ENCODE measurements at regions not wholly inside any gene's neighbourhood (a gene's known extent, or its start where the extent isn't known, plus 50 kb on each side); places are given as distances from the start of the nearest gene placed in this dataset.

GRCh38 chr11:69239641-69240040 lies 54.3 kb upstream of the MYEOV start:
- no peak for DNase-seq (ENCODE audit: low read depth)
- TF ChIP-seq, protein P1, sequence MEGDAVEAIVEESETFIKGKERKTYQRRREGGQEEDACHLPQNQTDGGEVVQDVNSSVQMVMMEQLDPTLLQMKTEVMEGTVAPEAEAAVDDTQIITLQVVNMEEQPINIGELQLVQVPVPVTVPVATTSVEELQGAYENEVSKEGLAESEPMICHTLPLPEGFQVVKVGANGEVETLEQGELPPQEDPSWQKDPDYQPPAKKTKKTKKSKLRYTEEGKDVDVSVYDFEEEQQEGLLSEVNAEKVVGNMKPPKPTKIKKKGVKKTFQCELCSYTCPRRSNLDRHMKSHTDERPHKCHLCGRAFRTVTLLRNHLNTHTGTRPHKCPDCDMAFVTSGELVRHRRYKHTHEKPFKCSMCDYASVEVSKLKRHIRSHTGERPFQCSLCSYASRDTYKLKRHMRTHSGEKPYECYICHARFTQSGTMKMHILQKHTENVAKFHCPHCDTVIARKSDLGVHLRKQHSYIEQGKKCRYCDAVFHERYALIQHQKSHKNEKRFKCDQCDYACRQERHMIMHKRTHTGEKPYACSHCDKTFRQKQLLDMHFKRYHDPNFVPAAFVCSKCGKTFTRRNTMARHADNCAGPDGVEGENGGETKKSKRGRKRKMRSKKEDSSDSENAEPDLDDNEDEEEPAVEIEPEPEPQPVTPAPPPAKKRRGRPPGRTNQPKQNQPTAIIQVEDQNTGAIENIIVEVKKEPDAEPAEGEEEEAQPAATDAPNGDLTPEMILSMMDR (IDR thresholded peaks at IDR 0.05; ENCODE audit: low read depth, low read length, missing control alignments) = no peak
- in situ Hi-C loops (cut with HindIII; ENCODE audit: low sequenced_read_pairs) = no loop called here
- no peak overlapping the region for H3K4me3 ChIP-seq (ENCODE audit: low read depth, low read length)

DNA sequence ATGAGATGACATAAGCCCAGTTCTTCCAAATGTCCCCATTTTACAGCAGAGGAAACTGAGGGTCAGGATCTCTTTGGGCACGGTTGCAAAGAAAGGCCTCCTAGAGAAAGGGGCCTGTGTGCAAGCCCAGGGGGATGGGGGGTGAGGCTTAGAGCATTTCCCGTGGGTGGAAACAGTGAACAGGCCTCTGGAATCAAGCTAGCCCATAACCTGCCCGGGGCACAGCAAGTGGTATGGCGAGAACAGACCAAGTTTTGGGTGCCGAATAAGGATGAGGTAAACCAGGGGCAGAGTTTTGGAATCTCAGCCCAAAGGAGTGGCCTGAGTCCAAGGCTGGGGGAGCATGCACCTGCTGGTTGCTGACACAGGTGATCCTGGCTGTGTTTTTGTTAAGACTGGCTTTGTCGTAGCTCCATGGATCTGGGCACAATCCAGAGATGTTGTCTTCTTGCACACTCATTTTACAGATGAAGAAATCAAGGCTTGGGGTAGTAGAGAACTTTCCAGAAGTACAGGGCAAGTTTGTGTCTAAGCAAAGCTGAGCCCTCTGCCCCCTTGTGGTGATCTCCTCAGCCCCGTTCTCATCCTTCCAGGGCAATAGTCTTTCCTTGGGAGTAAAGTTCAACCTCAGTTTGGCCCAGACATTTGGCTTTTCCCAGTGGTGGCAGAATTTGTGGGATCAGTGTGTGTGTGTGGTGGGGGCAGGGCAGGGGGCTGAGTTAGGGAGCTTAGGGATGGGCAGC lies 53.5 kb upstream of the MYEOV start:
- TF ChIP-seq, protein P1 (IDR thresholded peaks at IDR 0.05; ENCODE audit: low read depth, low read length, missing control alignments) = peak; percentile 39
- in situ Hi-C loops (cut with HindIII; ENCODE audit: low sequenced_read_pairs) = no loop called here
- no peak for DNase-seq (ENCODE audit: low read depth)
- H3K4me3 ChIP-seq (ENCODE audit: low read depth, low read length) = no peak overlapping the region

DNA sequence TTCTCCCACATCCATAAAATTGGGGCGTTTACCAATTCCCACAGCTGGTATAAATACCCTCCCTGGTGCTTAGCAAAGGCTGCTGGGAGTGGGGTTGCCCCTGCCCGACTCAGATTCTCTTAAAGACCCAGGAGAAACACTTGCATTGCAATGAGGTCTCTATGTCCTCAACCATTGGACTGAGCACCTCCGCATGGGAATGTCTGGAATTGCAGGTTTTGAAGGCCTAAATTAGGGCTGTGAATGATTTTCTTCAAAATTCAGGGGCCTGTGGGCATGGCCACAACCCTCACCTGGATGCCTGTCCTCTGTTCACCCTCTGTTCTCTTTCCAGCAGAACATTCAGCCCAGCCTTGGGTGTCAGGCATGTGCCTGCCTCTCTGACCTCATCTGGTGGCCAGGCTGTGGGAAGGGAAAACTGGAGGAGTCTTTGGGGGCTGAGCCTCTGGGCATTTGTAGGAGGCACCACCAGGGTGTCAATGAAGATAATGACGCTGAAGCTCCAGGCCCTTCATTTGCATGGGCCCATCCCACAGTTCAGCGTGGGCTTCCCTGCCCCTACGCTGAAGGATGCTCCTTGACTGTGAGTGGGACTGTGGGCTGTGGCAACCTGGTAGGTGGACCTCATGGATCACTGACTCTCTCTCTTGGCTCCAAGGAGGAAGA lies 52.7 kb upstream of the MYEOV start:
- no peak overlapping the region for H3K4me3 ChIP-seq (ENCODE audit: low read depth, low read length)
- TF ChIP-seq, protein P1 (IDR thresholded peaks at IDR 0.05; ENCODE audit: low read depth, low read length, missing control alignments) = no peak
- DNase-seq (ENCODE audit: low read depth) = no peak
- in situ Hi-C loops (cut with HindIII; ENCODE audit: low sequenced_read_pairs) = no loop called here

- no peak for DNase-seq (ENCODE audit: low read depth)
- TF ChIP-seq, protein P1 (IDR thresholded peaks at IDR 0.05; ENCODE audit: low read depth, low read length, missing control alignments) = no peak
- H3K4me3 ChIP-seq (ENCODE audit: low read depth, low read length) = no peak overlapping the region
- in situ Hi-C loops (cut with HindIII; ENCODE audit: low sequenced_read_pairs) = no loop called here
These were observed 52.1 kb upstream of the MYEOV start for GRCh38 chr11:69241844-69242243.

GRCh38 chr11:69242266-69242920 lies 51.6 kb upstream of the MYEOV start:
- no peak for DNase-seq (ENCODE audit: low read depth)
- H3K4me3 ChIP-seq (ENCODE audit: low read depth, low read length) = no peak overlapping the region
- TF ChIP-seq, protein P1 (IDR thresholded peaks at IDR 0.05; ENCODE audit: low read depth, low read length, missing control alignments) = no peak
- in situ Hi-C loops (cut with HindIII; ENCODE audit: low sequenced_read_pairs) = no loop called here

DNA sequence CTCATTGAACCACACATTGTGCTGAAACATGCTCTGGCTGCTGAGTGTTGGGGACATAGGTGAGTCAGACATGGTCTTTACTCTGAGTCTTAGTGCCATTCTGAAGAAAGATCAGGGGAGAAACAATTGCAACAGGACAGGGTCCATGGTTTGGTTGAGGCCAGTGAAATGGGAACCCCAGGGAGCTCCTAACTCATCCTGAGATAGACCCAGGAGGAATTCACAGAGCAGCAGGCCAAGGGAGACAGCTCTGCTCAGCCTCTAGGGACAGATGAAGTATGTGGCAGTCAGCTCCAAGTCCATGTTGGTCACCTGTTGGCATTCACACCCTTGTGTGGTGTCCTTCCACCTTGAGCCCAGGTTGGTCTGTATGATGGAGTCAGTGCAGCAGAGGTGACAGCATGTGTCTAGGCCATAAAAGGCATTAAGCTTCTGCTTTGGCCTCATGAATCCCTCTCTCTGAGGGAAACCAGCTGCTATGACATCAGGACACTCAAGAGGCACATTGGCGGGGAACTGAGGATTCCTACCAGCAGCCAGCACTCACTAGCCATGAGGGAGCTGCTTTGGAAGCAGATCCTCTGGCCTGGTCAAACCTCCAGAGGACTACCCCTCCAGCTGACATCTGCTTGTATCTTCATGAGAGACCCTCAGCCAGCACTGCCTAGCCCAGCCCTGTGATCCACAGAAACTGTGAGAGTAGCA lies 50.3 kb upstream of the MYEOV start:
- in situ Hi-C loops (cut with HindIII; ENCODE audit: low sequenced_read_pairs) = no loop called here
- H3K4me3 ChIP-seq (ENCODE audit: low read depth, low read length) = no peak overlapping the region
- TF ChIP-seq, protein P1 (IDR thresholded peaks at IDR 0.05; ENCODE audit: low read depth, low read length, missing control alignments) = no peak
- no peak for DNase-seq (ENCODE audit: low read depth)

Data from astrocyte of the cerebellum (primary cell).